ENCODE measurements at regions not wholly inside any gene's neighbourhood (a gene's known extent, or its start where the extent isn't known, plus 50 kb on each side); places are given as distances from the start of the nearest gene placed in this dataset.

DNA sequence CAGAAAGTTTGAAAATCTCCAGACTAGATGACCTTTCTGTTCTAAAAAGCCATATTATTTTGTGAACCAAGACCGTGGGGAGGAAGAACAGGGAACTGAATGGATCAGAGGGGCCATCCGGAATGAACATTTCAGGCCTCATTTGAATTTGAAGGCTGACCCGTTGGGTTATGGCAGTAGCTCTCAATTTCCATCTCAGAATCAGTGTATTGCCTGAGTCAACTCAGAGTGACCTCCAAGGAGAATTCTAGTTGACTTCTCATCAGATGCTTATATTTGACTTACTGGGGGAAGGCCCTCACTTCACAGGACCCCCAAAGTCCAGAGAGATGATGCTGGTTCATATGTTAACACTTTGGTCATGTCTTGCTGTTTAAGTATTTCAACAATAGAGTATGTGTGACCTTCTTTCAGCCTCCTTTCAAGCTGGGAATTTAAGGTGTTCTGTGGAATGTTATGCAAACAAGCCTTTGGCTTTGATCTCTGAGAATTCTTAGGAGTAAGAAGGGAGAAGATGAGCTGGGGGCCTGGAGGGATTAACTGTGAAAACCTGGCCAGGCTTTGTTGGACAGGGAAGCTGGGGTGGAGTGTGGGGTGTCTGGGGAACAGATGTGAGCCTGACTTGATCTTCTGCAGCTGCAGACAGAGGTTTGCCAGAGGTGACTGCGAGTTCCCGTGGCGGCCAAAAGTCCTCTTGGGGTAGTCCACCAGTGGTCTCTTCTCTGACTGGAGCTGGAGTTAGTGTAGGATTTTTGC is 111.2 kb upstream of the RGMA start:
- no peak for DNase-seq (ENCODE audit: low spot score)

DNA sequence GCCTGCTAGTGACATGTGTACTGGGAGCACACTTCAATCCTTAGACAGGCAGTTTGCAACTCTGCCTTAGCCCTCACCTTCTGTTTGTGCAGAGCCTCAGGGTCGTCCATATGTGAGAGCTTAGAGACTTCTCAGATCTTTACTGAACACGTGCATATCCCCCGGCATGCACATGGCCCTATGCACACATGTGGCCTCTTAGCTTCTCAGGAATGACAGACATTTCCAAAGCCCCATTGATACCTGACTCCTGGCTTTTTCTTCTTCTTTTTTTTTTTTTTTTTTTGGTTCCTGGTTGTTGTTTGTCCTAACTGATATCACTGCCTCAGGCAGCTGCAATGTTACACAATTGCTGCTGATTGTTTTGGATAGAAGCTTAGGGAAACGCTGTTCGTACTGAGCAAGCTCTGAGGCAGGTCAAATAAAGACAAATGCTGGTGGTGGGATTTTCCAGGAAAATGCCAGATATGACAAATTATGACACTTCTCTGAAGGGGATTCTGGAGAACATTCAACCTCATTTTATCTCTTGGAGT is 107.2 kb upstream of the RGMA start:
- DNase-seq (ENCODE audit: low spot score) = no peak

DNA sequence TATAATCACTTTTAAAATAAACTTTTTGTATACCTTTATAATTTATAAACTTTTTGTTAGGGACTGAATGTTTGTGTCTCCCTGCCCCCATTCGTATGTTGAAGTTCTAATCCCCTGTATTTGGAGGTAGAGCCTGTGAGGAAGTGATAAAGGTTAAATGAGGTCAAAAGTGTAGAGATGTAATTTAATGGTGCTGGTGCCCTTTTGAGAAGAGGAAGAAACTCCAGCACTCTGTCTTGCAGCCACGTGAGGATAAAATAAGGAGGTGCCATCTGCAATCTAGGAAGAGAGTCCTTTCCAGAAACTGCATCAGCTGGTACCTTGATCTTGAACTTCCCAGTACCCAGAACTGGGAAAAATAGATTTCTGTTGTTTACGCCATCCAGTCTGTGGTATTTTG is 106.1 kb upstream of the RGMA start:
- no peak for DNase-seq (ENCODE audit: low spot score)

DNA sequence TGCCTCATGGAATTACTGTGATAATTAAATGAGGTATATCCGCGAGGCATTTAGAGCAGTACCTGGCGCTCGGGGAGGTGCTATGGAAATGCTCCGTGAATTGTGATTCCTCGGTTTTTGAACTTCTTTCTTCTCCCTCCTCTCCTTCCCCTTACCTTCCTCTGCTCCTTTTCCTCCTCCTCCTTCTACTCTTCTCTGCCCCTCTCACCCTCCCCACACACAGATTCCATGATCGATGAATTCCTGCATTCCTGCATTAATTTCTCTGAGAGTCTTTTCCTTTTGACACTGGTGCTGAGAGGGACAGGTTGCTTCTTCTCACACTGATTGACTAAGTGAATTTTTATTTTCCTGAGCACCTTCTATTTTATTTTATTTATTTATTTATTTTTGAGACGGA is 101.2 kb upstream of the RGMA start:
- DNase-seq (ENCODE audit: low spot score) = no peak

- no peak for DNase-seq (ENCODE audit: low spot score)
Measured at GRCh38 chr15:93189561-93189960, 100.5 kb upstream of the RGMA start.

DNA sequence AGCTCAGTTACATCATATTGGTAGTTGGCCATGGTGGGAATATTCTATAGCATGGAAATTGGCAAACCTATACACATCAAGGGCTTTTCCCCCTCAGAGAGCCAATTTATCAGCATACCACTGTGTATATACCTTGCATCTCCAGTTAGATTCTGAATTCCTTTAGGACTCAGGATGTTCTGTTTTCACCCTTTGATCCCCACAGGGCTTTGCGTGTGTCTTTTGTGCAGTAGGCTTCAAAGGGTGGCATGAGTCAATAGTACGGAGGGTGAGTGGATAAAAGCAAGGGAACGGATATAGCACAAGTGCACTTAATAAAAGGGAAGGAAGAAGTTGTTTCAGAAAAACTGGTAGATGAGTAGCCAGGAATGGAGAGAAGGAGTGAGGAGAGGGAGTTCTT is 99.2 kb upstream of the RGMA start:
- DNase-seq (ENCODE audit: low spot score) = no peak

DNA sequence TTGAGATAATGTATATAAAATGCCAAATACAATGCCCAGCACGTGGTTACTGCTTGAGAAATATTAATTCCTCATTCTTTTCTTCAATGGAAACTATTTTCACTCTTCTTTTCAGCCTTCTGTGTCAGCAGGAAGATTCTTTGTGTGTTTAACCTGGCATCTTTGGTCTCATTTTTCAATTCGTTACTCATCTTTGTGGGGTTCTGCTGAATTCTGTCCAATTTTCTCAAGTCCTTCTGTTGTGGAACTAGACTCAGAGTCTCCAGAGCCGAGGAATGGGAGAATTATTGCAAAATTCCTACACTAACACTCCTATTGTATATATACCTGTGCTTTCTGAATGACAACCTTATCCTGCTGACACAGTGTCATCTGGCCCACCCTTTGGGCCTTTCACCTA is 96.8 kb upstream of the RGMA start:
- no peak for DNase-seq (ENCODE audit: low spot score)

DNA sequence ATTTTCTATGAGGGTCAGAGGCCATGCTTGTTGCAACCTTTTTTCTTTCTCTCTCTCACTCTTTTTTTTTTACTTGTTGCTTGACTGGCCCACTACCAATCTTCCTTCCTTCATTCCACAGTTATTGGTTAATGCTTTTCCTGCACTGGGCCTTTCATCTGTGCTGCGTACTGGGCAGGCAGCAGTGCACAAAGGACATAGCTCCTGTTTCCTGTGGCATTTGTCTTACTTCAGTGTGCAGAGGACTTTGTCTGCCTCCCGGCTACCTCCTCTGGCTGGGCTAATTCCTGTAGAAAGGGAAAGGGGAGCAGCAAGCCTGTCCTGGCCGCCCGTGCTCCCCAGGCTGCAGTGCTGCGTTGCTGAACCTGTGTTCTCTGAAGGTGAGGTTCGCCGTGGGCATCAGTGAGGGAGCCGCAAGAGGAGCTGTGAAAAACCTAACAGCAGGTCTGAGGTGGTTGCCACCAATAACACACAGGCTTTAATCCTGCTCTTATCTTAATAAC is 93.7 kb upstream of the RGMA start:
- no peak for DNase-seq (ENCODE audit: low spot score)

DNA sequence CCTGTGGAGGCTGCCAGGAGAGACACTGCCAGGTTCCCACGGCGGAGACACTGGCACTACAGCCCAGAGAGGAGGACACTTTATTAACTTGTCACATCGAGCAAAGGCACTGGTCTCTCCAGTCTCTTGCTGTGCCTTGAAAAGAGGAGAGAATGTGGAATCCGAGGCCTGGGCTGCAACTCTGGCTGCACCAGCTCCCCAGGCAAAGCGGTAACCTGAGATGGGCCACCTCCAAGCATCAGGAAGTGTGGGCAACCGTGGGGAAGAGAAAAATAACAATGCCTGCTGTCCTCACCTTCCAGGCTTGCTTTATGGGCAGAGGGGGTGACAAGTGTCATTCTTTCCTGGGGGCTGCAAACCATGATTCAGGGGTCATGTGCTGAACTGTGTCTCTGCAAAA is 91.6 kb upstream of the RGMA start:
- no peak for DNase-seq (ENCODE audit: low spot score)

- no peak for DNase-seq (ENCODE audit: low spot score)
Measured at GRCh38 chr15:93180128-93180527, 91.1 kb upstream of the RGMA start.

GRCh38 chr15:93179700-93180102 is 90.7 kb upstream of the RGMA start:
- no peak for DNase-seq (ENCODE audit: low spot score)

GRCh38 chr15:93179072-93179471 is 90.1 kb upstream of the RGMA start:
- peak; percentile 11 for DNase-seq (ENCODE audit: low spot score)

- no peak for DNase-seq (ENCODE audit: low spot score)
Measured at GRCh38 chr15:93178371-93178770, 89.4 kb upstream of the RGMA start.

GRCh38 chr15:93176065-93176464 is 87.1 kb upstream of the RGMA start:
- DNase-seq (ENCODE audit: low spot score) = no peak

- DNase-seq (ENCODE audit: low spot score) = no peak
Measured at GRCh38 chr15:93174836-93175235, 85.8 kb upstream of the RGMA start.

DNA sequence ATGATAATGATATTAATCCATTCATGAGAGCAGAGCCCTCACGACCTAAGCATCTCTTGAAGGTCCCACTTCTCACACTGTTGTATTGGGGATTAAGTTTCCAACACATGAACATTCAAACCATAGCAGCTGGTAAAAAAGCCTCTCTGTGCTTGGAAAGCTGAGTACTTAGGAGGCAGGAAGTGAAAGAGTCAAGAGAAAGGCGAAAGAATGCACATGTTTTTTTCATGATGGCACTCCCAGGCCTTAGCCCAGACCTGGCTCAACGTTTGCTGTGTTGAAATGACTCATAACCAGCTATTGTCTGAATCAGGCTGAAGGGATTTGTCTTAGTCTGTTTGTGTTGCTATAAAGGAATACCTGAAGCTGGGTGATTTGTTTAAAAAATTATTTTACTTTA is 84.4 kb upstream of the RGMA start:
- DNase-seq (ENCODE audit: low spot score) = no peak

GRCh38 chr15:93171476-93171875 is 82.5 kb upstream of the RGMA start:
- DNase-seq (ENCODE audit: low spot score) = no peak

DNA sequence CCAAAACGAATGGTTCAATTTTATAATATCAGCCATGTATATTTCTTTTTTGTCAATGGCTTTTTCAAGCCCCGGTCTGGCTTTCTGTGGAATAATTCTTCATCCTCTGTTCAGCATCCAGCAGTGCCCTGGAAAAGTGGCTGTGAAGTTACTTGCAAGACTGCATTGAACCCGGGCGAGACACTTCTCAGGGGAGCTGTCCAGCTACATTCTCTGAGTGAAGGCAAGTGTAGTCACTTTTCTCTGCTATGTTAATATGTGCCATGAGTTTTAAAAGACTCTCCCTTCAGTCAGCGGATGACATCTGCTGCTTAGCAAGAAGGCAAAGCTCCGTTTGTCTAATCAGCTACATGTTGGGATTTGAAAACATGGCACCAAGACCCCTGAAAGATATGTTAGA is 81.3 kb upstream of the RGMA start:
- DNase-seq (ENCODE audit: low spot score) = no peak

- DNase-seq (ENCODE audit: low spot score) = no peak
Measured at GRCh38 chr15:93168910-93169309, 79.9 kb upstream of the RGMA start.

DNA sequence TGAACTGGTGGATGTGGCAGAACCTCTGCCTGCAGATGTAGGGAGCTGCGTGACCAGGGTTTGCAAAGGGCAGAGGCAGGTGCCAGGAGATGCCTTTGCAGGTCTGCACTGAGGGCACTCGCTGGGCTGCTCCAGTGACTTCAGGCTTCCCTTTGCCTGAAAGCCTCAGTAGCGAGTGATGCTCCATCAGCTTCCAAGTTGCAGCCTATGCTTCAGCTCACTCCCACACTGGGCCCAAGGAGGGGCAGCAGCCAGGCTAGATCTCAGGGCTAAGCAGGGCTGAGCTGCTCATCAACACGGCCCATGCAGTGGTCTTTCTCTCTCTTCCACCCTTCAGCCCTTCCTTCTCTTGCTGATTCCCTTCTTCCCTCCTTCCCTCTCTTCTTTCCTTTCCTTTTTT is 78.3 kb upstream of the RGMA start:
- DNase-seq (ENCODE audit: low spot score) = no peak

- DNase-seq (ENCODE audit: low spot score) = no peak
Measured at GRCh38 chr15:93166675-93167074, 77.7 kb upstream of the RGMA start.

GRCh38 chr15:93165734-93166470 is 76.9 kb upstream of the RGMA start:
- DNase-seq (ENCODE audit: low spot score) = no peak

- DNase-seq (ENCODE audit: low spot score) = no peak
Measured at GRCh38 chr15:93164409-93164808, 75.4 kb upstream of the RGMA start.

Data from putamen (tissue), 1 donor.